ENCODE measurements at regions not wholly inside any gene's neighbourhood (a gene's known extent, or its start where the extent isn't known, plus 50 kb on each side); places are given as distances from the start of the nearest gene placed in this dataset.

DNA sequence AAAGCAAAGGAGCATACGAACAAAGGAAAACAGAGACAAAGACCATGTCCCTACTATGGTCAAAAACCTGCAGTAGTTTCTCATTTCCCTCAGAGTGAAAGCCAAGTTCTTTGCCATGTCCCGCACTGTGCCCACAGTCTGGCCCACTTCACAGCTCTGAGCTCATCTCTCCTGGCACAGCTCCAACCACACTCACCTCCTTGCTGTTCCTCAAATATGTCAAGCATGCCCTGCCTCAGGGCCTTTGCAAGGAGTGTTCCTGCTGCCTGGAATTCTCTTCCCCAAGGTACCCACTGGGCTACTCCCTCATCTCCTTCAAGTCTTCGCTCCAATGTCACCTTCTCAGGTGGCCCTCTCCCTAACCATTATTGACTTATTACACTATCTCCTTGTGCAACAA, 72.1 kb downstream of the COX18 start:
- TF ChIP-seq, protein P1, sequence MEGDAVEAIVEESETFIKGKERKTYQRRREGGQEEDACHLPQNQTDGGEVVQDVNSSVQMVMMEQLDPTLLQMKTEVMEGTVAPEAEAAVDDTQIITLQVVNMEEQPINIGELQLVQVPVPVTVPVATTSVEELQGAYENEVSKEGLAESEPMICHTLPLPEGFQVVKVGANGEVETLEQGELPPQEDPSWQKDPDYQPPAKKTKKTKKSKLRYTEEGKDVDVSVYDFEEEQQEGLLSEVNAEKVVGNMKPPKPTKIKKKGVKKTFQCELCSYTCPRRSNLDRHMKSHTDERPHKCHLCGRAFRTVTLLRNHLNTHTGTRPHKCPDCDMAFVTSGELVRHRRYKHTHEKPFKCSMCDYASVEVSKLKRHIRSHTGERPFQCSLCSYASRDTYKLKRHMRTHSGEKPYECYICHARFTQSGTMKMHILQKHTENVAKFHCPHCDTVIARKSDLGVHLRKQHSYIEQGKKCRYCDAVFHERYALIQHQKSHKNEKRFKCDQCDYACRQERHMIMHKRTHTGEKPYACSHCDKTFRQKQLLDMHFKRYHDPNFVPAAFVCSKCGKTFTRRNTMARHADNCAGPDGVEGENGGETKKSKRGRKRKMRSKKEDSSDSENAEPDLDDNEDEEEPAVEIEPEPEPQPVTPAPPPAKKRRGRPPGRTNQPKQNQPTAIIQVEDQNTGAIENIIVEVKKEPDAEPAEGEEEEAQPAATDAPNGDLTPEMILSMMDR (IDR thresholded peaks at IDR 0.05): no peak
- TF ChIP-seq POLR2A (IDR thresholded peaks at IDR 0.05): no peak

Measured in Peyer's patch (tissue), 4 donors.